Stimulated activated CD4-positive, alpha-beta T cell treated with anti-CD3 and anti-CD28 coated beads, Interleukin-2, amount 100 ng/mL, for 48 hours (primary cell): ENCODE measurements at regions not wholly inside any gene's neighbourhood (a gene's known extent, or its start where the extent isn't known, plus 50 kb on each side); places are given as distances from the start of the nearest gene placed in this dataset.

Experiments used
- DNase-seq, 2 donors: peaks; one replicate each; pipeline ENCODE4 v3.0.0-alpha.2; 2020

DNA sequence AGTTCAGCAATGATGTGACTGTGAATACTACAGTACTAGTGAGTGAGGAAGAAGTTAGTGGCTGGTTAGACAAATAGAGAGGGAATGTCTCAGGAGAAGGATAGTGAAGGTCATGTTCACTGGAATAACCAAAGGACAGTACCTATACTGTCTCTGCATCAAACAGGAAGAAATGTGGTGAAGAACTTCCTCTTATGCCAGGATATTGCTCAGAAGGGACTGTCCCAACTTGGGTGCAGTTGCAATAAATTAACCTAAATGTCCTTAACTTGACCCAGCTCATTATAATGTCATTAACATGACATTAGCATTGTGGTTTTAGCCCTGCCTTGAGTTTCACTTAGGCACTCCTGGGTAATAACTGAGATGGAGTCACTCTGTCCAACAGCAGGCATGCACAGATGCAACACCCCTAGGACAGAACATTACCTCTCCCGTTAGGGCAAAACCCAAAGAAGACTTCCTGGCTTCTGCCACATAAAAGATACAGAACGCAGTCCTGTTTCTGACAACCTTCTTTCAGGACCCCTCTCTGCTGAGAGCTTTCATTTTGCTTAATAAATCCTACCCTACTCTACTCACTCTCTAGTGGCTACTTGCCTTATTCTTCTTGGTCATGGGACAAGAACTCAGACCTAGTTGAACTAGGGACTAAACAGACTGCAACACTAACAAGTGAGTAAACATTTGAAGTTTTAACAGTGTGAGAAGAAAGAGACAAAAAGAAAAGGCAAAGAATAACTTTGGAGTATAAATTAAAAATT is 1591.6 kb upstream of the MIR17HG start:
- no peak for DNase-seq

DNA sequence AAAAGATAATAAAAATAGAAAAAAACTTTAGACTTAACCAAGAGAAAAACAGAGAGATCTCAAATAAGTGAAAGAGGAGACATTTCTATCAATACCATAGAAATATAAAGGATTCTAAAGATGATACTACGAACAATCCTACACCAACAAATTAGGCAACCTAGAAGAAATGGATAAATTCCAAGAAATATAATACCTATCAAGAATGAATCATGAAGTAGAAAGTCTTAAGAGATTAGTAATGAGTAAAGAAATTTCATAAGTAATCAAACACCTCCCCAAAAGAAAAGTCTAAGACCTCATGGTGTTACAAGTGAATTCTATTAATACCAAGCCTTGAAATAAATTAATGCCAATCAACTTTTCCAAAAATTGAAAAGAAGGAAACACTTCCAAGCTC is 1584.5 kb upstream of the MIR17HG start:
- DNase-seq: no peak

DNA sequence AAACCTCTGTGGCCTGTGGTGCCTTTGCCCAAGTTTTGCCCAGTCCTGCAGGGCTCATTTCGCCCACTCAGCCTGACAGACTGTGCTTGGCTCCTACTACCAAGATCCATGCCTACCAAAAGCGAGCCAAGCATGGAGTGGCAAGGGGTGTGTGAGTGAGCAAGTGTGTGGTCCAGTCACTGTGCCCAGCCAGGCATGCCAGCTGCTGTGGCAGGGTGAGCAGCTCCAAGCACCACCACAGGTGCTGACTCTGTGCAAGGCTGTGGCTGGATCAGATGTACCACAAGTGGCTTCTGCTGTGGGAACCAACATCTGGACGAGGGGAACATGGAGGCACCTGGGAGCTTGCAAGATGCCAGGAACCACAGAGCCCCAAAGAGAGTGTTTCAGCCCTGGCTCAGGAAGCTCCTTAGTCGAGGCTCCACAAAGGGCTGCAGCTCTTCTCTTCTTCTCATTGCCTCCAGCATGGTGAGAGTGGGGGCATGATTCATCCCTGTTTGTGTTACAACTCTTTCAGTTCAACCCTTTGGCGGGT is 1564.2 kb upstream of the MIR17HG start:
- no peak for DNase-seq

DNA sequence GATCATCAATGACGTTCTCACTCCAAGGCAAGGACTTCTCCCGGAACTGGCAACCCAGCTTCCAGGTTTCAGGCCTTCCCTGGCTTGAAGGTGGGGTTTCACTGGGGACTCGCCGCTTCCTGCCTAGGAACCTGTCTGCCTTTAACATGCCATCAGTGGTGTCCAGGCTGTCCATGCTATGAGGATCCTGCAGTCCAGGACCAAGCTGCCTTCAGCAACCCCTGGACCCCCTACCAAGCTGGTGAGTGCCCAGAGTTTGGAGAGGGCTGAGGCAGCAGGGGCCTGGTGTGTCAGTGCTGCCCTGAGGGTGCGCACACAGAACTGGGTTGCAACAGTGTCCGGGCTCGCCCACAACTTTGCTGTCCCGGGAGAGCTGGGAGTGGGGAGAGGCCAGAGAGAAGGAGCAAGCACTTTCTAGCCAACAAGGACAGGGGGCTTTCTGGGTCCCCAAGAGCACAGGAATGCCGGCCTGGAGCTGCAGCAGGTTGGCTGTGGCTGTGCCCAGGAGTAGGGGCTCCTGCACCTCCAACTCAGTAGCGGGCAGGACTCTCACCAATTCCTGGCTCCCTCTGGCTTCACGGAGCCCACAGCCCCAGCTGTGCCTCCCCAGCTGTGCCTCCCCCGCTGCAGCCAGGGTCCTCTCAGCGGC is 1563.2 kb upstream of the MIR17HG start:
- no peak for DNase-seq

DNA sequence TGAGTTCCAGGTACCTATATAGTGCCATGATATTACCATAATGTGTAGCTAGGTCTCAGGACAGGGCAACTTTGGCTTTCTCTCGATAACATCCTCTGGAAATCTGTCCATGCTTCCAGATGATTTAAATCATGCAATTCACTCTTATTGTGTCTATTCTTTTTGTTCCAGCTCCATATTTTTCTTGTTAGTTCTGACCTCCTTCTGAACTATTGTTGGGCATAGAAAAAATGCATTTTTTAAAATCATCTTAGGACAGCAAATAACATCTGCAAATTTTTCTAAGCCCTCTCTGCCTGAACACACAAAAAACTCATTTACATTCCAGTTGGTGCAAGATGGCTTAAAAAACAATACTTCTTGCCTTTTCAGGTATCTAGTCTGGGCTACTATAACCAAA is 1561.0 kb upstream of the MIR17HG start:
- DNase-seq: no peak

DNA sequence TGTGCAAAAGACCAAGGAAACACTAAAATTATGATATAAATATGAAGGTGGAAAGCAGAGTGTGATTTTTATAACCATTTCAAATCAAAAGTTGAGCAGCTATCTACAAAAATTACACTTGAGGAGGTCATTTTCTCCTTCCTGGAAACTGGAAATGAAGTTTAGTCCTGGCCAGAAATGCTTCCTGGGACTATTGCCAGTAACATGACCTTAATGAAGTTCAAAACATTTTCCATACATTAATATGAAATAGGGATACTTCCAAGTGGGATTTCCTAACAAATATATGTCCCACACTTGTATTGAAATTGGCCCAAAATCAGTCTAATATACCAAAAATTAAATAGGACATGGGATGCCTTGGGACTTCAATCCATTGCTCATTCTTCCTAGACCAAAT is 1556.8 kb upstream of the MIR17HG start:
- DNase-seq: no peak

DNA sequence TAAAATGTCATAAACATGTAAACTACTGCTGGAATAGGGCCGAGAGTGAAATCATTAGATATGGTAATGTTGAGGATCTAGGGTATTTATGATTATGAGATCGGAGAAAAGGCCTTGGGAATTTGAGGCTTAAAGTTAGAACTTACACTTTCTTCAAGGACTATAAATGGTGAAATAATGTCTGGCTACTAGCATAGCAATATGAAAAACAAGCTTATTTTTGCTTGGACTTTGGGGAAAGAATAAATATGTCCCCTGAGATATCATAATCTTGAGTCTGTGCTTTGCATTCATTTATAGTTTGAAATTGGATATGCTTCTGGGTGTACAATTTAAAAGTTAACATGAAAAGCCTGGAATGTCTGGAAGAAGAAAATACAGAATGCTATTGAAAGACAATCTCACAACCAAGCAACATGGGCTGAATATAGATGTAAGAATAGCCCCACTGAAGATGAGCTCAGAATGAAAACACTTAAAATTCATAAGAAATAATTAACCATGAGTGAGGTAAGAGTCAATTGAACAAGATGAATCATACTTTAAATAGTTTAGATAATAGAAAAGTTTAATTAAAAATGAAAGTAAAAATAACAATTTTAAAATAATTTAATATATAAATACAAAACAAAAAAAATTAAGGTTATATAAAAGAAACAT is 1555.4 kb upstream of the MIR17HG start:
- no peak for DNase-seq

DNA sequence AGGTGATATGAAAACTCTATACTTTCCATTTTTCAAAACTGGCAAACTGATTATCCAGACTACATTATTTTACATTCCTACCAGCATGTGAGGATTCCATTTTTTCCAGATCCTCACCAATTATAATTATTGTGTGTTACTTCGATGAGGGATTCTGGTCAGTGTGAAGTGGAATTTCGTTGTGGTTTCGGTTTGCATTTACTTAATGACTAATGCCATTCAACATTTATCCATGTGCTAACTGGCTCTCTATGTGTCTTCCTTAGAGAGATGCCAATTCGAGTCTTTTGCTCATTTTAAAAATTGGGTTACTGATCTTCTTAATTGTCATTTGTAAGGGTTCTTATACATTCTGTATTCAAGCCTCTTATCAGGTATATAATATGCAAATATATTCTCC is 1551.3 kb upstream of the MIR17HG start:
- DNase-seq: no peak

DNA sequence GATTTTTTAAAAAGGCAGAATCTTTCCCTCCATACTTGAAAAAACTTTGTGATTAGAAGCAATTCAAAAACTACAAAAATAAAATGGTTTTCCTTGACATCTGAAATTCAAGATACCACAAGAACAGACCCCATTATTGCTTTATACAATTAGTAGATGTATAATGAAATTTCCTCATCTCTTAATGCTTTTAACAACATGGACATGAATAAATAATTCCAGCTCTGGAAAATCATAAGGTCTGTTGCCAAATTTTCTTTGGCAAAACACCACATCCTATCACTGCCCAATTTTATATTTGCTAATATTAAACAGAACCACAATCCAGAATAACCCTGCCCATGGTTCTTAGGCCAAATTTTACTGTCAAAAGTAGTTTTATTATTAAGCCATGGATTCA is 1543.6 kb upstream of the MIR17HG start:
- no peak for DNase-seq

DNA sequence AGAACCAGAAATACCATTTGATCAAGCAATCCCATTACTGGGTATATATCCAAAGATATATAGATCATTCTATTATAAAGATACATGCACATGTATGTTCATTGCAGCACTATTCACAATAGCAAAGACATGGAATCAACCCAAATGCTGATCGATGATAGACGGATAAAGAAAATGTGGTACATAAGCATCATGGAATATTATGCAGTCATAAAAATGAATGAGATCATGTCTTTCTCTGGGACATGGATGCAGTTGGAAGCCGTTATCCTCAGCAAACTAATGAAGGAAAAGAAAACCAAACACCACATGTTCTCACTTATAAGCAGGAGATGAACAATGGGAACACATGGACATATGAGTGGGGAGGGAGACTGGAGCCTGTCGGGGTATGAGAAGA is 1540.9 kb upstream of the MIR17HG start:
- no peak for DNase-seq

DNA sequence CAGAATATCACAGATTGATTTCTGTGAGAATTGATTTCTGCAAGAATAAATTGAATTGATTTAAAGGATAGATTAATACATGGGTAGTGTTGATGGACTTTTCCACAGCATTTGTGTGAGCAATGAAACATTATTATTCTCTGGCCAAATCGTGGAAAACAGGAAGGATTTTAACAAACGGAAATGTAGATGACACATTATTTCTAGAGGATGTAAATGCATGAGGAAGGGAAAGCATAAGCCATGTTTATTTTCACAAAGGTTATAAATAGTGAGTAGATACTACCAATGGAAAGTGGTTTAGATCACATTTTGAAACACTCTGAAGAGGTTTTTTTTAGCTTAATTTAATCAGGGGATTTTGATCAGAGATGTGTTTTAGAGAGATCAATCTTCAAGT is 1534.6 kb upstream of the MIR17HG start:
- DNase-seq: no peak

DNA sequence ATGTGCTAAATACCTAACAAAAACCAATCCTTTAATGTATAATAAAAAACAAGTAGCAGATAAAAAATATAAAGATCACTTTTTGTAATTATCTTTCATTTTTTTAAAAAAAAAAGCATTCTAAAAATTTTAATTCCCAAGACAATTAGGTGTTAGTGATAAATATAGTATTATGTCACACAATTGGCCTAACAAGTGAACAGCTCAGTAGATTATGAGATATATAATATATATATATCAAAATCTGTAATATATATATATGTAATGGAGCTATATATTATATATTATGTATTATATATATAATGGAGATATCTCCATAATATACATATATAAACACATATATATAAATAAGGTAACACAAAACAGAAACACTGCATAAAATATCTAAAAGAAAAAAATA is 1531.1 kb upstream of the MIR17HG start:
- no peak for DNase-seq

DNA sequence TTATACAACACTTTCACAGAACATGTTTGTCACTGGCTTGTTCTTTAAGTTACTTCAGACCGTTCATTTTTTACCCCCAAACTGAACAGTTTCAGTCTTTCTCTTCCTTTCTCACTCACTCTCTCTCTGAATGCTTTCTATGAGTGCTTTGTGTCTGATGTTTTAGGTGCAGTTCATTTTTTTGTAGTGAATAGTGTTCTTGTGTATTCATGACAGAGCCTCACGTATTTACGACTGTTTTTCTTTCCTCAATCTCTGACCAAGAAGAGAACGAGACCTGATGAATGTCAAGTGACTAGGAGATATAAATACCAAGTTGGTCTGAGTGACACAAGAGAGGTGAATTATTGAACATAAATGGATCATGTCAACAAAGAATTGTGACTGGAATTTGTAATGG is 1525.0 kb upstream of the MIR17HG start:
- no peak for DNase-seq

DNA sequence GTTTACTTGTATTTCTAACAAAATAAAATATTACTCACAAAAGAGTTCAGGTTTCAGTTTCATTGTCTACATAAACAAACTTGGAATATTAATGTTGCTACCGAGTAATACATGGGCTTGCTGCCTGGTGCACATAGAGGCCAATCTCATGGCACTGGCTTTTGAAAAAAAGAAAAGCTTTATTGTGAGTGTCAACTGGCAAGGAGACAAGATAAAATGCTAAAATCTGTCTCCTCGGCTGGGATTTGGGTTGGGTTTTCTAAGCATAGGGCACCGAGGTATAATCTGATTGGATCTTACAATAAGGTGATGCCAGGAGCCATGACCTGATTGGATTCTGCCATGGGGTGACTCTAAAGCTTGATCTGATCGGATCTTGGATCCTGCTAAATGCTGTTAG is 1519.9 kb upstream of the MIR17HG start:
- DNase-seq: no peak

DNA sequence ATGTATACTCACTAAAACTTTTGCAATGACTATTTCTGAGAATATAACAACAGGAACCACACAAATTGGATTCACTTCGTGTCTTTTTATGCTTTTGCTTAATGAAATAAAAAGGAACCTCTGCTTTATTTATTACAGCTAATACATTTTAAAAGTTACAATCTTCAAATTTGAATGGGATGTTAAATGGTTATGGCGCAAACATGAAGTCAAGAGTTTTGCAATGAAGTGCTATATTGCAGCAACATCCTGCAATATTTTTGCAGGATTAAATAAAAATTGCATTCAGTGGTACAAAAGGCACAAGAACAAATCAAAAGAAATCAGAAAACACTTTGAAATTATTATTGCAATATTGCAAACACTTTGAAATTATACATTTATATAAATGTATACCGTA is 1519.0 kb upstream of the MIR17HG start:
- no peak for DNase-seq

DNA sequence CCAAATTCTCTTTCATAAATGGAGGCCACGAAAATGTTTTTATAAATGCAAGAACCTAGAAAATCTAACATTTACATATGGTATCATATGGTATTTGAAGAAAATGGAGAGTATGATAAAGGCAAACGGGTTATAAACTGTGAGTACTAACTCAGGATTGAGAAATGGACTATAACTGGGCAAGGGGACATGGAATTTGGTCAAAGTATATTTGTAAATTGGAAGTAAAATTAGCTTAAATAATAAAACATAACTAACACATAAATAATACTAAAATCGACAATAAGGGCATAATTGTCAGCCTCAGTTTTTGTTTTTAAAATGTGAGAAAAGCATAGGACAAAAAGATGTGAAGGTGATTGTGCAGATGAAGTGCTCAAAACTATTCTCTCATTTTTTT is 1516.3 kb upstream of the MIR17HG start:
- no peak for DNase-seq

DNA sequence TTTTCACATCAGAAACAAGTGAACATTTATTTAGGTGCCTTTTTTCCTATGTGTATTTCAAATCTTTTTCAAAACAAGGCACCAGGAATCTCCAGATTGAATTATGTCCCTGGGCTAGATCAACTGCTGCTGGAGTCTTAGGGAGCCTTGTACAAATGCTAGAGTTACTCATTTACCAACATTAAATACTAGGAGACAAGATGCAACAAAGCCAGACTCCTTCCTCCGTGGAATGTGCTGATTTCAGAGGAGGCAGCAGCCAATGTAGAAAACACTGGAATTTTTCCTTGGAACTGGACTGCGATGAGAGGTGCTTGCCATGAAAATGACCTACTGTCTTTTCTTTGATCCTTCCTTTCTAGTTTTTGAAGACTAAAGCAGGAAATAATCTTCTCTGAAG is 1514.7 kb upstream of the MIR17HG start:
- DNase-seq: no peak

DNA sequence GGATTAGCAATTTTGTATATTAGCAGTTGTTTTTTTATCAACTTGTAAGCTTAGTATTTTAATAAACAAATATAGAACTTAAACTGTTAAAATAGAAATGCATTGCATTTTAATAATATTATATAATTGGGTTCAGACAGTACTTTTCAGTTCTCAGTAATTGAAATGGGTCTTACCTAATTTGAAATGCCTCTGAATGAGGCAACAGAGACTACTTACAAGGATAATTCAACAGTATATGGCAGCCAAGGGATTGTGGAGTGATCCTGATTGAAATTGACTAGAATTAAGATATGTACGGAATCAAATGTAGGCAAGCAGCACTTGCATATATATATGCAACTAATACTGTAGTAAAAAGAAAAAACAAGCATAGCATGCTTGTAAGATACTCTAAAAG is 1503.9 kb upstream of the MIR17HG start:
- DNase-seq: no peak

DNA sequence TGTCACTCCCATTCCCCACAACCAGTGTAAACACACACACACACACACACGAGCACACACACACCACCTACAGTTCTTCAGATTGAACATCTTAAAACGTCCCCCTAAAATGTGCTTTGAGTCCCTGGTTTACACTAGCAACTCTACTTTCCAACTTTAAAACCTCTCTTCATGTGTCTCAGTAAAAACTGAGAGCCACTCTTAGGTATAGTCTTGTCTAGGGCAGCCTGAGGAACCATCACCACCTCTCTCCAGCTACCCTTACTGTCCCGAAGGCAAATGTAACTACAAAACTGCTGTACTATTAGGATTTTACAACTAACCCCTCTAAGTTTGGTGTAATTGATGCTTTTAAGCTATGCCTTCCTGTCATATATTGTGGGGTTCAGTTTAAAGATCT is 1501.6 kb upstream of the MIR17HG start:
- DNase-seq: no peak

DNA sequence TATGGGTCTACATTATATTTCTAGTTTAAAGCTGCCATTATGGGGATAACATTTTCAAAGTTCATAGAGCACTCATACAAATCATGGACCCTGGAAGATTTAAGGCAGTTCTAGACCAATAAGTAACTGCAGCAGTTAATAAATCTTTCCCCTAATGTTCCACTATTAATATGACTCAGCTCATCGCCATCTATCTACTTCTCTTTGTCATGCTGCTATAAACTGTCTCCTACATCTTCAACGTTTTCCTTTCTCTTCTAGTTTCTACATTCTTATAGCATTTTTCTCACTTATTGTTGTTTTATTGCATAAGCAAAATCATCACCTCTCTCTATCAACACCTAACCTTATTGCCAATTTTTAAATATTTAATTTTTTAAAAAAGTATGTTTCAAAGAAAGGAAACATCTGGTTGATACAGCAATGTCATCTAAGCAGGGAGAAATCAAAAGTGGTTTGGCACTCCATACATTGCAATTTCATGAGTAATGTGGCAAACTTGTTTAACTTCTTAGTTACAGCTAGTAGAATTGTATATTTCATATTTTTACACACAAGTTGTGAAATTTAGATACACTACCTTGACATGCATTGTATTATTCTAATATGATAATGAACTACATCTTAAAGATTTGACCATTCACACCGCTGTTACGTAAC is 1500.4 kb upstream of the MIR17HG start:
- DNase-seq: no peak

DNA sequence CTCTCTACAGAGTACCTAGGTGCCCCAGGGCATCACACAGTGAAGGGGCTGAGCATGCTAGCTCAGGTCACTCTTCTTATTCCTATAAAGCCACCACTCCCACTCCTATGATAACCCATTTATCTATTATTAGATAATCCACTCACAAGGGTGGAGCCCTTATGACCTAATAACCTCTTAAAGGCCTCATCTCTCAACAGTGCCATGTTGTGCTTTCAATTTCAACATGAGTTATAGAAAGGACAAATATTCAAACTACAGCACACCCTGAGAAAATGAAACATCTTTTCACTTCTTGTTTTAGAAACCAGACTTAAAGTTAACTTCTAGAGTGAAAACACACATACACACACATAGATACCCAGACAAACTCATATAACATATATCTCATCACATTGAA is 1494.9 kb upstream of the MIR17HG start:
- no peak for DNase-seq

DNA sequence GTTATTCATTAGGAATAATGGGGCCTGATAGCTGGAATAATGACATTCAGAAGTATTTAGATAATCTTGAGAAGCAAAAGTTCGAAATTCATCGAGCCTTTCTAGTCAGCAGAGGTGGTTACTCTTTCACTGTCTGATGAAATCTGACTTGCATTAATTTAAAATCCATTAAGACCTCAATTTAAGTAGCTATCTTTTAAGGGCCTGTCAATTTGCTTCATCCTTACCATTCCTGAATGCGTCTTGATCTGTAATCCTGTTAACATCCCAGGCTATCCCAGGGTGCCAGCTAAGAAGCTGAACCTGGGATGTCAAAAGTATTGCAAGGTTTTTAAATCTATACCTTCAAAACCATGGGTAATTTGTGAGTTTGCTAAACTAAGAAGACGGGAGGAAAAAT is 1491.0 kb upstream of the MIR17HG start:
- no peak for DNase-seq

DNA sequence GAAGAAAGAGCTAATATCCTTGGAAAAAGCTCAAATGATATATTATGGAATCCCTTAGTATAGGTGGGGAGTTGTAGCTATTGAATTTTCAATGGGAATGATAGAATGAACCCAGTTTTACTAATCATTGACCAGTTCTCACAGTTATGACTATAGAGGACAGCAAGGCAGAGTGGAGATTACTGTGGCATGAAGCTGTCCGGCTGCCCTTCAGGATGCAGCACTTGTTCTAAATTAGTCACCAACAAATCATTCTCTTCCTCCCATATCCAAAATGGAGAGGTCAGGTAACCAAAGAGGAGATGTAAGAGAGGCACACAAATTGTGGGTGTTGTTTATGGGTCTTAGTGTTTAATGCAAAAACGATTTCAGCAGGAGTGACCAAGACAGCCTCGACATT is 1490.0 kb upstream of the MIR17HG start:
- DNase-seq: no peak
